SK-N-SH (cell line): ENCODE measurements at regions not wholly inside any gene's neighbourhood (a gene's known extent, or its start where the extent isn't known, plus 50 kb on each side); places are given as distances from the start of the nearest gene placed in this dataset.

ENCODE experiments used
- CTCF ChIA-PET: fragments of 300-600, 350-600 bp; formaldehyde crosslinking; extraction: SDS; loops from one replicate; lab custom pipeline; 2021; lab: Yijun Ruan, JAX
- POLR2A ChIA-PET: fragments of 350-600 bp; sonication (Branson Sonifier 250); formaldehyde crosslinking; extraction: SDS; loops from one replicate; lab custom pipeline; 2020; ENCODE audit warnings: antibody characterized with exemption, inconsistent platforms; lab: Yijun Ruan, JAX
- DNase-seq: peaks from one replicate; pipeline ENCODE4 v3.0.0; 2012
- H2AFZ ChIP-seq: fragments of 200-600 bp; sonication (generic); 2 replicates; pipeline ENCODE4 v1.8.1; 2016; ENCODE audit warnings: antibody characterized with exemption, mild to moderate bottlenecking, low read depth
- H3F3A ChIP-seq: fragments of 200-600 bp; sonication (generic); replicated peaks from 2 replicates; pipeline ENCODE3; 2016; ENCODE audit warnings: antibody characterized with exemption, mild to moderate bottlenecking; ENCODE audit not compliant: insufficient read depth
- H3K27ac ChIP-seq, 2 experiments: fragments of 200-500 bp in 1 of 2; fragments of 200-600 bp in 1 of 2; sonication (Bioruptor generic) in 1 of 2; sonication (generic), shearing (Covaris generic) in 1 of 2; 2 replicates each; pipeline versions ENCODE4 v1.5.1 to v1.6.1; 2014 to 2016; ENCODE audit warnings: low read depth in 2 of 2, inconsistent platforms in 1 of 2, low read length in 1 of 2, mild to moderate bottlenecking in 1 of 2, mixed read lengths in 1 of 2
- H3K27me3 ChIP-seq: fragments of 200-600 bp; sonication (generic), shearing (Covaris generic); 2 replicates; pipeline ENCODE4 v1.6.1; 2016; ENCODE audit warnings: mixed run types; ENCODE audit not compliant: insufficient read depth
- H3K36me3 ChIP-seq, 2 experiments: fragments of 200-500 bp in 1 of 2; fragments of 200-600 bp in 1 of 2; sonication (Bioruptor generic) in 1 of 2; sonication (generic) in 1 of 2; replicated peaks in 1 of 2; 2 replicates each; pipeline versions ENCODE3 to v1.5.1; 2014 to 2016; ENCODE audit warnings: low read length in 1 of 2, mild to moderate bottlenecking in 1 of 2; ENCODE audit not compliant: insufficient read depth in 2 of 2, control insufficient read depth in 1 of 2
- H3K4me1 ChIP-seq, 2 experiments: fragments of 200-500 bp in 1 of 2; fragments of 200-600 bp in 1 of 2; sonication (Bioruptor generic) in 1 of 2; sonication (generic), shearing (Covaris generic) in 1 of 2; 2 replicates each; pipeline versions ENCODE4 v1.5.1 to v1.6.1; 2014 to 2016; ENCODE audit warnings: low read depth in 1 of 2, low read length in 1 of 2, mixed run types in 1 of 2; ENCODE audit not compliant: insufficient read depth in 2 of 2, control insufficient read depth in 1 of 2
- H3K4me2 ChIP-seq: fragments of 200-600 bp; sonication (generic), shearing (Covaris generic); 2 replicates; pipeline ENCODE4 v1.6.1; 2017; ENCODE audit warnings: mixed run types
- H3K4me3 ChIP-seq, 2 experiments: fragments of 200-500 bp in 1 of 2; fragments of 200-600 bp in 1 of 2; sonication (Bioruptor generic) in 1 of 2; sonication (generic), shearing (Covaris generic) in 1 of 2; 2 replicates each; pipeline versions ENCODE4 v1.5.1 to v1.8.1; 2014 to 2016; ENCODE audit warnings: low read depth in 2 of 2, inconsistent platforms in 1 of 2, low read length in 1 of 2, mild to moderate bottlenecking in 1 of 2, mixed read lengths in 1 of 2, moderate library complexity in 1 of 2
- H3K79me2 ChIP-seq: fragments of 200-600 bp; sonication (generic); 2 replicates; pipeline ENCODE4 v1.8.1; 2017; ENCODE audit warnings: mild to moderate bottlenecking; ENCODE audit not compliant: insufficient read depth
- H3K9ac ChIP-seq: fragments of 200-600 bp; sonication (generic); 2 replicates; pipeline ENCODE4 v1.6.1; 2017; ENCODE audit warnings: mixed run types
- H3K9me2 ChIP-seq: fragments of 200-600 bp; sonication (generic); 2 replicates; pipeline ENCODE4 v1.6.1; 2017; ENCODE audit warnings: mixed run types
- H3K9me3 ChIP-seq: fragments of 200-600 bp; sonication (generic); 2 replicates; pipeline ENCODE4 v1.6.1; 2017; ENCODE audit warnings: mixed run types, mild to moderate bottlenecking, moderate library complexity
- H4K20me1 ChIP-seq: fragments of 200-600 bp; sonication (generic); 2 replicates; pipeline ENCODE4 v1.6.1; 2017; ENCODE audit warnings: mild to moderate bottlenecking, mixed run types; ENCODE audit not compliant: insufficient read depth
- EP300 ChIP-seq, 2 experiments: IDR thresholded peaks; 2 replicates each; pipeline versions ENCODE4 v1.4.0 to v1.6.1; 2012; ENCODE audit warnings: borderline replicate concordance in 1 of 2, low read depth in 1 of 2, low read length in 1 of 2
- JUND ChIP-seq: IDR thresholded peaks from 2 replicates; pipeline ENCODE4 v1.4.0; 2012
- MXI1 ChIP-seq: IDR thresholded peaks from 2 replicates; pipeline ENCODE4 v1.6.1; 2012; ENCODE audit warnings: mild to moderate bottlenecking, low read depth, low read length, improper control_type of control experiment
- POLR2AphosphoS5 ChIP-seq: IDR thresholded peaks from 2 replicates; pipeline ENCODE4 v1.6.1; 2012; ENCODE audit warnings: low read depth, low read length
- RAD21 ChIP-seq: IDR thresholded peaks from 2 replicates; pipeline ENCODE4 v1.6.1; 2012; ENCODE audit warnings: mild to moderate bottlenecking, low read length
- RFX5 ChIP-seq: IDR thresholded peaks from 2 replicates; pipeline ENCODE4 v1.6.1; 2012; ENCODE audit warnings: mild to moderate bottlenecking, improper control_type of control experiment, low read length
- SMC3 ChIP-seq: IDR thresholded peaks from 2 replicates; pipeline ENCODE4 v1.6.1; 2012; ENCODE audit warnings: low read depth, low read length, improper control_type of control experiment
- TEAD4 ChIP-seq: IDR thresholded peaks from 2 replicates; pipeline ENCODE4 v1.4.0; 2012; ENCODE audit warnings: mild to moderate bottlenecking, borderline replicate concordance; ENCODE audit not compliant: insufficient read depth
- WGBS: methylation state at CpG from one replicate; pipeline ENCODE4 v1.1.6; 2017; ENCODE audit warnings: low lambda C conversion rate; 5-methylcytosine and 5-hydroxymethylcytosine counted together
- TF ChIP-seq, protein P1 (sequence below): IDR thresholded peaks from 2 replicates; pipeline ENCODE4; 2012
- TF ChIP-seq, protein P2 (sequence below): fragments of 150-350 bp; IDR thresholded peaks from 2 replicates; pipeline ENCODE4 v1.6.1; 2016; ENCODE audit warnings: mild to moderate bottlenecking, low read depth, low read length
- TF ChIP-seq, protein P3 (sequence below): fragments of 200-600 bp; sonication (generic); IDR thresholded peaks from 2 replicates; pipeline ENCODE4 v1.6.1; 2017; ENCODE audit warnings: antibody characterized with exemption, mild to moderate bottlenecking, moderate library complexity
- TF ChIP-seq, protein P4 (sequence below): IDR thresholded peaks from 2 replicates; pipeline ENCODE4 v1.4.0; 2012; ENCODE audit warnings: low read depth, borderline replicate concordance

DNA sequence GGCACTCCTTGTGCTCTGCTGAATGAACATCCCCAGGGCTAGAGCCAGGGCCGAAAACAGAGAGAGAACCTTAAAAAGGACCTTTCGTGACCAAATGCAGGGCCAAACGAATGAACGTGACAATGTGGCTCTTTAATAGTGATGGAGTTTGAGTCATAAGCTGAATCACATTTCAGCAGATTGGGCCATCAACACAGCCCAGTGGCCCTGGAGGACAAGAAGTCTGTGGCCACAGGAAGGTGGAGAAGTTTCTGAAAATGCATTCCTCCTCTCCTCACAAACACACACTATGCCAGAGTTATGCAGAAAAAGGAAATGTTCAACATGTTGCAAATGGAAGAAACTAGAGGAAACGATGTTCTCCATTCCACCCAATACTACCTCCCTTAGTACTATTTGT, 415.8 kb downstream of the HRH4 start:
- H3K27me3 ChIP-seq = no peaks in the 10 kb centered on the region; the same call in 1 of the 2 replicates
- 72% methylated on average over 5 of the region's 5 CpGs for WGBS
- POLR2A ChIA-PET = no interaction called here
- no peak overlapping the region for H3K27ac ChIP-seq
- H3K9me2 ChIP-seq = no peaks in the 10 kb centered on the region
- H3K4me1 ChIP-seq = no peaks in the 10 kb centered on the region; a peak in 2 of 4 replicates
- CTCF ChIA-PET = interaction anchor here (2.3 to 2.8 kb wide), 2 partner anchors 333 to 956 kb away, joined by 5 to 17 read pairs; no protein-coding TSS in a partner anchor
- H4K20me1 ChIP-seq = no peaks in the 10 kb centered on the region
- H3F3A ChIP-seq = no peaks in the 10 kb centered on the region
- no peak overlapping the region for H3K9ac ChIP-seq
- H3K79me2 ChIP-seq = no peaks in the 10 kb centered on the region
- no peak for DNase-seq
- H3K36me3 ChIP-seq = no peaks in the 10 kb centered on the region
- H3K9me3 ChIP-seq = no peaks in the 10 kb centered on the region
- TF ChIP-seq POLR2AphosphoS5 (no peak), RFX5 (no peak), JUND (no peak), MXI1 (no peak), TEAD4 (no peak), RAD21 (no peak), SMC3 (no peak), EP300 (IDR thresholded peaks at IDR 0.05; ENCODE audit: borderline replicate concordance in 1 of 2, low read depth in 1 of 2, low read length in 1 of 2) (no peak)
- TF ChIP-seq, protein P1, sequence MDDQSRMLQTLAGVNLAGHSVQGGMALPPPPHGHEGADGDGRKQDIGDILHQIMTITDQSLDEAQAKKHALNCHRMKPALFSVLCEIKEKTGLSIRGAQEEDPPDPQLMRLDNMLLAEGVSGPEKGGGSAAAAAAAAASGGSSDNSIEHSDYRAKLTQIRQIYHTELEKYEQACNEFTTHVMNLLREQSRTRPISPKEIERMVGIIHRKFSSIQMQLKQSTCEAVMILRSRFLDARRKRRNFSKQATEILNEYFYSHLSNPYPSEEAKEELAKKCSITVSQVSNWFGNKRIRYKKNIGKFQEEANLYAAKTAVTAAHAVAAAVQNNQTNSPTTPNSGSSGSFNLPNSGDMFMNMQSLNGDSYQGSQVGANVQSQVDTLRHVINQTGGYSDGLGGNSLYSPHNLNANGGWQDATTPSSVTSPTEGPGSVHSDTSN = no peak
- TF ChIP-seq, protein P2, sequence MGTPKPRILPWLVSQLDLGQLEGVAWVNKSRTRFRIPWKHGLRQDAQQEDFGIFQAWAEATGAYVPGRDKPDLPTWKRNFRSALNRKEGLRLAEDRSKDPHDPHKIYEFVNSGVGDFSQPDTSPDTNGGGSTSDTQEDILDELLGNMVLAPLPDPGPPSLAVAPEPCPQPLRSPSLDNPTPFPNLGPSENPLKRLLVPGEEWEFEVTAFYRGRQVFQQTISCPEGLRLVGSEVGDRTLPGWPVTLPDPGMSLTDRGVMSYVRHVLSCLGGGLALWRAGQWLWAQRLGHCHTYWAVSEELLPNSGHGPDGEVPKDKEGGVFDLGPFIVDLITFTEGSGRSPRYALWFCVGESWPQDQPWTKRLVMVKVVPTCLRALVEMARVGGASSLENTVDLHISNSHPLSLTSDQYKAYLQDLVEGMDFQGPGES = no peak
- TF ChIP-seq, protein P3, sequence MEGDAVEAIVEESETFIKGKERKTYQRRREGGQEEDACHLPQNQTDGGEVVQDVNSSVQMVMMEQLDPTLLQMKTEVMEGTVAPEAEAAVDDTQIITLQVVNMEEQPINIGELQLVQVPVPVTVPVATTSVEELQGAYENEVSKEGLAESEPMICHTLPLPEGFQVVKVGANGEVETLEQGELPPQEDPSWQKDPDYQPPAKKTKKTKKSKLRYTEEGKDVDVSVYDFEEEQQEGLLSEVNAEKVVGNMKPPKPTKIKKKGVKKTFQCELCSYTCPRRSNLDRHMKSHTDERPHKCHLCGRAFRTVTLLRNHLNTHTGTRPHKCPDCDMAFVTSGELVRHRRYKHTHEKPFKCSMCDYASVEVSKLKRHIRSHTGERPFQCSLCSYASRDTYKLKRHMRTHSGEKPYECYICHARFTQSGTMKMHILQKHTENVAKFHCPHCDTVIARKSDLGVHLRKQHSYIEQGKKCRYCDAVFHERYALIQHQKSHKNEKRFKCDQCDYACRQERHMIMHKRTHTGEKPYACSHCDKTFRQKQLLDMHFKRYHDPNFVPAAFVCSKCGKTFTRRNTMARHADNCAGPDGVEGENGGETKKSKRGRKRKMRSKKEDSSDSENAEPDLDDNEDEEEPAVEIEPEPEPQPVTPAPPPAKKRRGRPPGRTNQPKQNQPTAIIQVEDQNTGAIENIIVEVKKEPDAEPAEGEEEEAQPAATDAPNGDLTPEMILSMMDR = no peak
- TF ChIP-seq, protein P4, sequence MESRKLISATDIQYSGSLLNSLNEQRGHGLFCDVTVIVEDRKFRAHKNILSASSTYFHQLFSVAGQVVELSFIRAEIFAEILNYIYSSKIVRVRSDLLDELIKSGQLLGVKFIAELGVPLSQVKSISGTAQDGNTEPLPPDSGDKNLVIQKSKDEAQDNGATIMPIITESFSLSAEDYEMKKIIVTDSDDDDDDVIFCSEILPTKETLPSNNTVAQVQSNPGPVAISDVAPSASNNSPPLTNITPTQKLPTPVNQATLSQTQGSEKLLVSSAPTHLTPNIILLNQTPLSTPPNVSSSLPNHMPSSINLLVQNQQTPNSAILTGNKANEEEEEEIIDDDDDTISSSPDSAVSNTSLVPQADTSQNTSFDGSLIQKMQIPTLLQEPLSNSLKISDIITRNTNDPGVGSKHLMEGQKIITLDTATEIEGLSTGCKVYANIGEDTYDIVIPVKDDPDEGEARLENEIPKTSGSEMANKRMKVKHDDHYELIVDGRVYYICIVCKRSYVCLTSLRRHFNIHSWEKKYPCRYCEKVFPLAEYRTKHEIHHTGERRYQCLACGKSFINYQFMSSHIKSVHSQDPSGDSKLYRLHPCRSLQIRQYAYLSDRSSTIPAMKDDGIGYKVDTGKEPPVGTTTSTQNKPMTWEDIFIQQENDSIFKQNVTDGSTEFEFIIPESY = no peak
- TF ChIP-seq, all 33 proteins: peak for 0
- H3K4me2 ChIP-seq = no peak overlapping the region
- H3K4me3 ChIP-seq = no peak overlapping the region
- H2AFZ ChIP-seq = no peak overlapping the region
